ENCODE measurements at regions not wholly inside any gene's neighbourhood (a gene's known extent, or its start where the extent isn't known, plus 50 kb on each side); places are given as distances from the start of the nearest gene placed in this dataset.
A peak's percentile ranks its signal among the peaks of the same experiment; 100 is the strongest.

GRCh38 chr6:139632840-139633239, 258.4 kb upstream of the CITED2 start:
- Mint-ChIP-seq H3K4me1 (peaks cover 10% of the 10 kb centered on the region), H3K4me3 (no peak overlapping the region), H3K9me3 (peaks cover 7% of the 10 kb centered on the region), H3K27ac (ENCODE audit: unreplicated experiment) (no peak overlapping the region), H3K27me3 (ENCODE audit: low read depth) (no peaks in the 10 kb centered on the region), H3K36me3 (ENCODE audit: low read depth) (peaks cover 2% of the 10 kb centered on the region)
- TF ChIP-seq CTCF (conservative IDR thresholded peaks at IDR 0.05), result no peak
- no peak for DNase-seq (ENCODE audit: low read depth, low spot score)

- no peak overlapping the region for H3K4me3 Mint-ChIP-seq
- peaks cover 2% of the 10 kb centered on the region for H3K36me3 Mint-ChIP-seq (ENCODE audit: low read depth)
- no peak overlapping the region for H3K27ac Mint-ChIP-seq (ENCODE audit: unreplicated experiment)
- peaks cover 7% of the 10 kb centered on the region for H3K9me3 Mint-ChIP-seq
- H3K27me3 Mint-ChIP-seq (ENCODE audit: low read depth), result no peaks in the 10 kb centered on the region
- peaks cover 27% of the 10 kb centered on the region for H3K4me1 Mint-ChIP-seq
- no peak for TF ChIP-seq CTCF (conservative IDR thresholded peaks at IDR 0.05)
- no peak for DNase-seq (ENCODE audit: low read depth, low spot score)
Observed at GRCh38 chr6:139628270-139628669, 253.8 kb upstream of the CITED2 start.

DNA sequence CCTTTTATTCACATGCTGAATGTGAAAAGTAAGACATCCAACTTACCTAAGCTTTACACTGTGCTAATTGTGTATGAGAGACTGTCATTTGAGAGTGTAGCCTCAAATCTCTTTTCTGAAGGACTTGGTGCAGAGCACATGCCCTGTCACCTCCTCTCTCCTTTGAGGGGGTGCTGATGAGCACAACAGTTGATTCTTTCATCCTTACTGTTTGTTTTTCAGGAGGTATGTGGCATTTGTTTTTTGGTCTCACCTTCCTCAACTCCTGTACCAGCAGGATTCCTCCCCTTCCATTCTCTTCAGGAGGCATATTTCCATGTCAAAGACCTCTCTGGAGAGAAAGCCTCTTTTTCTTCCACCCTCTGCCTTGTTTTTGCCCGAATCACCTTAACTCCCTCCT, 252.6 kb upstream of the CITED2 start:
- Mint-ChIP-seq H3K9me3 (peaks cover 8% of the 10 kb centered on the region), H3K27me3 (ENCODE audit: low read depth) (no peaks in the 10 kb centered on the region), H3K27ac (ENCODE audit: unreplicated experiment) (peak overlapping the region; percentile 29), H3K4me1 (peaks cover 27% of the 10 kb centered on the region), H3K4me3 (no peak overlapping the region), H3K36me3 (ENCODE audit: low read depth) (peaks cover 4% of the 10 kb centered on the region)
- DNase-seq (ENCODE audit: low read depth, low spot score), result no peak
- no peak for TF ChIP-seq CTCF (conservative IDR thresholded peaks at IDR 0.05)

DNA sequence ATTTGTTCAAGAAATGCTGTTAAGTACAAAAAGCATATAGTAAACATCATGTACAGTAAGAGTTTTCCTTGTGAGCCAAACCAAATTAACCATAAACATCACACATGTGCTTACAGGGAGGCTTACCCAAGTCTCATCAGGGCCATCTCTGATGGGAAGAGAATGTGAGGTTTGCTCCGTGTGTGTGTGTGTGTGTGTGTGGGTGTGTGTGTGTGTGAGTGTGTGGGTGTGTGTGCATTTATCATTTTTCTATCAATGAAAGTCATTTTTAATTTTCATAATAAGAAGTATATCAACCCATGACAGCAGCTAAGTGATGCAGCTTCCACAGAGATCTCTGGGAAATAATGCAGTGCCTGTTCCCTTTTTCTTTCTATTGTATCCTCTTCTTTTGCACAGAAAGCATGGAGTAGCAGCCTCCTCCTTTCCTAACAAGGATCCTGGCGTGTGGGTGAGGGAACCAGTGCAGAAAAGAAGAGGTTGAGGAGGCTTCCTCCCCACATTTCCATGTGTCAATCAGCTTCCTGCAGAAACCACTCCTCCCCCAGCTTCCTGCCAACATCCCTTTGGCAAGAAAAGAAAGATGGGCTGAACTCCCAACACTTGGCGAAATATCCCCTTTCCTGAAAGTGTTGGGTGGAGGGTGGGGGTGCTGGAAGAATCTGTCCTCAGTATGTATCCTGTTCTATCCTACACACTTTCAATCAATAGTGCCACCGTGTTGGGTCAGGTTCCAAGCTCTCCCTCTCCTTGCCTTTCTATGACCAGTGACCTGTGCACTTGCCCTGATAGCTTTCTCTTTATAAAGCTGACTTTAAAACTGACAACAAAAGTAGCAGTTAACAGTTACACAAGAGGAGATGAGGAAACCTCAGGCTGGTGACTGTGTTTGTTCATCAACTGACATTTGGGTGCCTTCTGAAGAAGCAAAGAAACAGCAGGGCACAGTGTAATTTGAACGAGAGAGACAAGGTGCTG, 251.8 kb upstream of the CITED2 start:
- Mint-ChIP-seq H3K27ac (ENCODE audit: unreplicated experiment) (peak overlapping the region; percentile 73), H3K27me3 (ENCODE audit: low read depth) (no peaks in the 10 kb centered on the region), H3K4me3 (no peak overlapping the region), H3K9me3 (peaks cover 10% of the 10 kb centered on the region), H3K36me3 (ENCODE audit: low read depth) (peaks cover 6% of the 10 kb centered on the region), H3K4me1 (peaks cover 27% of the 10 kb centered on the region)
- DNase-seq (ENCODE audit: low read depth, low spot score), result no peak
- no peak for TF ChIP-seq CTCF (conservative IDR thresholded peaks at IDR 0.05)

GRCh38 chr6:139625081-139625939, 250.9 kb upstream of the CITED2 start:
- Mint-ChIP-seq H3K4me1 (peaks cover 27% of the 10 kb centered on the region), H3K9me3 (peaks cover 10% of the 10 kb centered on the region), H3K4me3 (no peak overlapping the region), H3K36me3 (ENCODE audit: low read depth) (peaks cover 3% of the 10 kb centered on the region), H3K27ac (ENCODE audit: unreplicated experiment) (no peak overlapping the region), H3K27me3 (ENCODE audit: low read depth) (no peaks in the 10 kb centered on the region)
- no peak for DNase-seq (ENCODE audit: low read depth, low spot score)
- no peak for TF ChIP-seq CTCF (conservative IDR thresholded peaks at IDR 0.05)

Measured in neural crest cell (in vitro differentiated cells).